ENCODE measurements at regions not wholly inside any gene's neighbourhood (a gene's known extent, or its start where the extent isn't known, plus 50 kb on each side); places are given as distances from the start of the nearest gene placed in this dataset.

GRCh38 chr1:59133997-59134396 is 162.9 kb upstream of the FGGY start:
- DNase-seq = no peak

GRCh38 chr1:59135761-59136255 is 161.1 kb upstream of the FGGY start:
- DNase-seq = no peak

- no peak for DNase-seq
These were observed 160.2 kb upstream of the FGGY start for GRCh38 chr1:59136541-59137275.

- no peak for DNase-seq
These were observed 159.6 kb upstream of the FGGY start for GRCh38 chr1:59137276-59137615.

- DNase-seq = no peak
These were observed 158.9 kb upstream of the FGGY start for GRCh38 chr1:59137968-59138367.

GRCh38 chr1:59138402-59138801 is 158.5 kb upstream of the FGGY start:
- no peak for DNase-seq

- no peak for DNase-seq
These were observed 157.5 kb upstream of the FGGY start for GRCh38 chr1:59139396-59139795.

GRCh38 chr1:59141267-59141863 is 155.5 kb upstream of the FGGY start:
- no peak for DNase-seq

- no peak for DNase-seq
These were observed 154.4 kb upstream of the FGGY start for GRCh38 chr1:59142311-59143132.

GRCh38 chr1:59143133-59143487 is 153.8 kb upstream of the FGGY start:
- DNase-seq = no peak

GRCh38 chr1:59143811-59144210 is 153.1 kb upstream of the FGGY start:
- DNase-seq = no peak

- DNase-seq = no peak
These were observed 151.9 kb upstream of the FGGY start for GRCh38 chr1:59144959-59145358.

GRCh38 chr1:59146056-59146455 is 150.8 kb upstream of the FGGY start:
- DNase-seq = no peak

GRCh38 chr1:59146651-59147358 is 150.1 kb upstream of the FGGY start:
- no peak for DNase-seq

- no peak for DNase-seq
These were observed 147.5 kb upstream of the FGGY start for GRCh38 chr1:59149435-59149834.

- DNase-seq = no peak
These were observed 146.1 kb upstream of the FGGY start for GRCh38 chr1:59150577-59151386.

- no peak for DNase-seq
These were observed 145.5 kb upstream of the FGGY start for GRCh38 chr1:59151387-59151761.

- DNase-seq = no peak
These were observed 145.0 kb upstream of the FGGY start for GRCh38 chr1:59151860-59152259.

GRCh38 chr1:59152511-59152910 is 144.4 kb upstream of the FGGY start:
- no peak for DNase-seq

GRCh38 chr1:59154401-59154800 is 142.5 kb upstream of the FGGY start:
- DNase-seq = no peak

GRCh38 chr1:59155351-59155750 is 141.5 kb upstream of the FGGY start:
- no peak for DNase-seq

- DNase-seq = no peak
These were observed 140.8 kb upstream of the FGGY start for GRCh38 chr1:59156051-59156450.
